OCI-LY7 (cell line): ENCODE measurements at regions not wholly inside any gene's neighbourhood (a gene's known extent, or its start where the extent isn't known, plus 50 kb on each side); places are given as distances from the start of the nearest gene placed in this dataset.

Source experiments
- CTCF ChIP-seq: fragments of 200-600 bp; sonication (generic); conservative IDR thresholded peaks from 2 replicates; pipeline ENCODE4 v1.5.1; 2014; ENCODE audit warnings: mild to moderate bottlenecking, antibody characterized with exemption, low read length, moderate library complexity, mixed read lengths
- EZH2phosphoT487 ChIP-seq: fragments of 200-600 bp; sonication (generic); IDR thresholded peaks from 2 replicates; pipeline ENCODE4 v1.6.1; 2018; ENCODE audit warnings: low read depth, borderline replicate concordance, mild to moderate bottlenecking, mixed run types, antibody characterized with exemption, low read length, moderate library complexity, mixed read lengths

GRCh38 chr16:85209526-85210121 is 97.4 kb upstream of the CIBAR2 start:
- TF ChIP-seq CTCF (no peak), EZH2phosphoT487 (no peak)
